GM19455 (cell line): ENCODE measurements at regions not wholly inside any gene's neighbourhood (a gene's known extent, or its start where the extent isn't known, plus 50 kb on each side); places are given as distances from the start of the nearest gene placed in this dataset.

Experiments used
- ATAC-seq: cut with Tn5 transposase; IDR thresholded peaks from one replicate; pipeline ENCODE4 v1.9.1; 2021; ENCODE audit not compliant: unreplicated experiment

DNA sequence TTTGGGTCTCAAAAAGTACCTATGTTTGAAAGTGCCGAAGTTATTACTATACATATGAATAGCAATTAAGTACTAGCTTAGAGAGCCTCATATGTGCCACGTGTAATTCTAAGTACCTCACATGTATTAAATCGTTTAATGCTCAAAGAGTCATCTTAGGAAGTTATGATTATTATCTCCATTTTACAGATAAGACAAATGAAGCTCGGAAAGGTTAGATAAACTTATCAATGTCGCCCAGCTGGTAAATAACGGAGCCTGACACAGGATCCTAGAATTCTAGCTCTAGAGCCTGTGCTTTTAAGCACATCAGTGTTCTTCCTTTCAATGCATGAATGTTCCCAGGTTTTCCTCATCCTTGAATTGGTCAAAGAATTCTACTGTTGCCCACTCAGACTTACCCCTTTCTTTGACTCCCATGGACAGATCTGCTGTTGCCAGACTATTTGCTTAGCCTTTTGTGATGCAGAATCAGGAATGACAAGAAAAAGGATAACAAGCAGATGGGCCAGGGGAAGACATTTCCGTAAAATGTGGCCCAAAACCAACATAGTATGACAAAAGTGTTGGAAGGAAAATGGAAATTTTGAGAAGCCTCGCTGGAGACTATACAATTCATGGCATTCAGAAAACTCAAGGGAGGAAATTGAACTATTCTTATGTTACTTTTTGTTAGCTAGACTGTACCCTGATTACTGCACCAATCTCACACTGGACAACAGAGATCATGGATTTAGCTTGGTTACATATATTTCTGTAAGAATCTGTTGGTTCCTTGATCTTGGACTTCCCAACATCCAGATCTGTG lies 237.1 kb upstream of the CITED2 start:
- no peak for ATAC-seq

DNA sequence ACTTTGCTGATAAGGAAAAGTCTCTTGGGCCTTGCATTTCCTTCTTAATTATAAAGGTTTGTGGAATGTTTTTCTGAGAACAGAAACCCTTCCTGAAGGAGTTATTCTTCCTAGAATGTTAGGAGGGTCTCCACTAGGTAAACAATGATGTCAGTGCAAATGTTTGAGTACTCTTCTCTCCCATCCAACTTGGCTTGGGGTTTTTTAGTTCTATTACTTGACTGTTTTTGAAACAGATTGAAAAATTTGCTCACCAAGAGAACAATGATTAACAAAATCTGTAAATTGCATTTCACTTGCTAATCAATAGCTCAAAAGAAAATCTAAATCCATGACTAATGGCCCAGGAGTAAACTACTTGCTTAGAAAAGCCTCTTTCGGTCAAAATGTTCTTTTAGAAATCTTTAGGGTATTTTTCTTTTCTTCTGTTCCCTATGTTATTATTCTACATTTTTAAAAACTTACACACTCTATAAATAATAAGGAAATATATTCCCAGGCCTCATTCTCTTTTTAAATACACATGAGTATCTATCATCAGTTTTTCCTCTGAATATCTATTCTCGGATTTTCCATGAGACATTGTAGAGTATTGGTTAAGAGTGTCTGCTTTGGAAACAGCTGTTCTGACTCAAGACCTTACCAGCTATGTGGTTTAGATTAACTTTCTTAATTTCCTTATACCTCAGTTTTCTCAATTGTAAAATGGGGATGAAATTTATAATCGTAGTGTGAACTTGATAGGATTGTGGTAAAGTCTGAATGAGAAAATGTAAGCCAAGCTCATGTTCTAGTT lies 234.2 kb upstream of the CITED2 start:
- no peak for ATAC-seq

DNA sequence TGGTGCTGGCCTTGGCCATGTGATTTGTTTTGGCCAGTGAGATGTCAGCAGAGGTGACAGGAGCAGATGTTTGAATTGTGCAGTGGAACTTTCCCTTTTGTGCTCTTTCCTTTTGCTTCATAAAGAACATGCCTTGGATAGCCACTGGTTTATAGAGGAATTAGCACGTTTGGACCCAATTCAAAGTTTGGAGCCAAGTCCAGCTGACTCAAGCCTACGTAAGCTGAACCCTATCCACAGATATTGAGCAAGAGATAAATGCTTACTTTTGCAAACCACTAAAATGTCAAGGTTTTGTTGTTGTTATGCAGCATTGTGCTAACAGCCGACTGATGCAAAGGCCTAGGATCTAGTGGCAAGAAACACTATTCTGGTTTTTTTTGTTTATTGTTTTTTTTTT lies 230.9 kb upstream of the CITED2 start:
- ATAC-seq, result no peak

DNA sequence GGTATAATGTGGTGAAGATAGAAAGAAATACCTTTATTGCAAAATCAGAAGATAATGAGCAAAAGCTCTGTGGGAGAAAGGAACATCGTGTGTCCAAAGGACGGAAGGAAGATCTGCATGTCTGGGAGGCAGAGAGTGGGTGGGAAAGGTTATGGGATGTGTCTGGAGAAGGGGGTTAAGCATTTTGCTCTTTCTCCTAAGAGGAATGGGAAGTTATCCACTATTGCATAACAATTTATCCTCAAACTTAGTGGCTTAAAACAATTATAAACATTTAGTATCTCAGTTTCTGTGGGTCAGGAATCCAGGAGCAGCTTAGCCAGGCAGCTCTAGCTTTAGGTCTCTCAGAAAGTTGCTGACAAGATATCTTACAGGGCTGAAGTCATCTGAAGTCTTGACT lies 229.1 kb upstream of the CITED2 start:
- no peak for ATAC-seq

DNA sequence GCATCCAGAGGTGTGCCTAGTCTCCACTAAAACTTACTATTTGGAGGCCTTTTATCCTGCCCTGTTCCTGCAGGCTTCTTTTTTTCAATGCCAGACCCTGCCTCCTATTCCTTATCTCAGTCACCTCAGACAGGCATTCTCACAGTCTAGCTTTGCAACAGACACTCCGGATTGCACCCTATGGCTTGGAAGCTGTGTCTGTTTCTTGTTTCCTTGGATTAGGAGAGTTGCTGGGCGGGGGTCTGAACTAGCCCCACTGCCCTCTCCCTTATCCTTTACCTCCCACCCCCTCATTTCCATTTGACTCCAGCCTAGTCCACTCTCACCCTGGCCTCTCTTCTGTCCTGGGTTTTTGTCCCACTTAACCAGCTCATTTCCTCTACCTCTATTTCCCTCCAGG lies 228.1 kb upstream of the CITED2 start:
- no peak for ATAC-seq

DNA sequence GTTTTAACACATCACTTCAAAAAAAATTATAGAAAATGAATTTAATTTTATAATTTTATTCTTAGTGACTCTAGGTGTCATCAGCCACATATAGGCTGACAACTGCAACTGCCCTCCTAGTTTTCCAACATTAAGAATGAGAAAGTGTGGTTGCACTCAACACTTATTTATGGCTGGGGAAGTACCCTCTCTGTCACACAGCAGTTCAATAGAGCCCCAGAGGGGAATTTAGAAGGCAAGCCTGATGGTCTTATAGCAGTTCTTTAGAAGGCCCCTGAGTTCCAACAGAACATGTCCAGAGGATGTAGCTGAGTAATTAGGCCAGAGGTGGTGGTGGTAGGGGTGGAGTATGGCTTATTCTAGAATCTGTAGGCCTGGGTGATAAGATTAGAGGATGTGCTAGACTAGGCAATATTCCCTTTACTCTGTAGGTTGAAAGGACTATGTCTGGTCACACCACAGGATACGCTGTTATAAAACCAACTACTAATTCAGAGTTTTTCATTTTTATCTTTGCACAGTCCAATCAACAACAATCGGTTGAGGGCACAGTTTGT lies 226.5 kb upstream of the CITED2 start:
- peak; percentile 94 for ATAC-seq

DNA sequence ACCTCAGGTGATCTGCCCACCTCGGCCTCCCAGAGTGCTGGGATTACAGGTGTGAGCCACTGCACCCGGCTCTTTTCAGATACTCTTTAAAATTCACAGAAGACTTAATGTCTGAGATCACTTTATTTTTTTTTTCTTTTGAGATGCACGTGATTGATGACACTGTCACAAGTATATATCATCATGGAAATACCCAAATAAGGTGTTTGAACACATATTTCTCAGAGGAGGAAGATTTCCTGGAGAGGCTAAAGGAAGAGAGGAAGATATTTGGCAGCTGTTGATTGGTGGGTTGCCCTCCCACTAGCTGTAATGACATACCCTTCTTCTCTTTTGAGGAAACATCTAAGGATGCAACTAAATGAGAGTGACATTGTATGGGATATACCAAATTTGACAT lies 225.9 kb upstream of the CITED2 start:
- peak; percentile 12 for ATAC-seq

DNA sequence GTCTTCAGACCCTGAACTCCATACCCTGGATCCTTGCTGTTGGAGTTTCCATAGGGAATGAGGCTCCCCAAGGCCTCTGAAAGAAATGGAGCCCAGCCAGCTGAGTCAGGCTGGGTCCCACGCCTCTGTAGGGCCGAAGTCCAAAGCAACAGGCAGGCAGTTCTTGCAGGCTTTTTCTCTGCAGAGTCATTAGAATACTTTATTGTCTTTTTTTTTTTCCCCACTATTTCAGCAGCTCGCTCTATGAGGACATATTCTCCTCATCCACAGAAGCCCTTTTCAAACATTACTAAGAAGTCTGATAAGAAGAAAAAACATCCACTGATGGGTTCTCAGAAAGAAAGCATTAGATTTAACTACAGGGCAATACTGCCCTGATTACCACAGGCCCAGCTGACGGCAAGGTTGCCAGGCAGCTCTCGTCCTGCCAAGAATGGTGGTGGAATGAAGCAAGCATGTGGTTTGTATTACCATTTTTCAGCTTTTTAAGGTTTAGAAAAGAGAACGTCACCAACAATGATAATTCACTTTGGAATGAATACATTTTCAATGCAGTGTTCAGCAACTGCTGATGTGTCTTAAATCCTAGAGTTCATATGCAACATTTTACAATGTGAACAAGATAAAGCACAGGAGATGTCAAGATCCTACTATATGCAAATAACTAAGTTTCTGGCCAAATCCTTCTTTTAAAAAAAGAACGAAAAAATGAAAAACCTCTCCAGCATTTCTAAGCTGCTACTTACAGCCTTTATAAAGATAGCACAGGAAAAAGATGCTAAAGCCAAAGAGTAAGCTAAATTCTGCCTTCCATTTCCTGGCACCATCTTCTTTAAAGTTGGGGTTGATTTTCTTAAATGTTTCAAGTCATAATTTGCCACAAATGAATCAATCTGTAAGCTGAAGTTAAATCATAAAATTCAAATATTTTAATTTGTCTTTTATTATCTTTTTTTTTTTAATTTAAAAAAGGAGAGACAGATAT lies 223.6 kb upstream of the CITED2 start:
- no peak for ATAC-seq

DNA sequence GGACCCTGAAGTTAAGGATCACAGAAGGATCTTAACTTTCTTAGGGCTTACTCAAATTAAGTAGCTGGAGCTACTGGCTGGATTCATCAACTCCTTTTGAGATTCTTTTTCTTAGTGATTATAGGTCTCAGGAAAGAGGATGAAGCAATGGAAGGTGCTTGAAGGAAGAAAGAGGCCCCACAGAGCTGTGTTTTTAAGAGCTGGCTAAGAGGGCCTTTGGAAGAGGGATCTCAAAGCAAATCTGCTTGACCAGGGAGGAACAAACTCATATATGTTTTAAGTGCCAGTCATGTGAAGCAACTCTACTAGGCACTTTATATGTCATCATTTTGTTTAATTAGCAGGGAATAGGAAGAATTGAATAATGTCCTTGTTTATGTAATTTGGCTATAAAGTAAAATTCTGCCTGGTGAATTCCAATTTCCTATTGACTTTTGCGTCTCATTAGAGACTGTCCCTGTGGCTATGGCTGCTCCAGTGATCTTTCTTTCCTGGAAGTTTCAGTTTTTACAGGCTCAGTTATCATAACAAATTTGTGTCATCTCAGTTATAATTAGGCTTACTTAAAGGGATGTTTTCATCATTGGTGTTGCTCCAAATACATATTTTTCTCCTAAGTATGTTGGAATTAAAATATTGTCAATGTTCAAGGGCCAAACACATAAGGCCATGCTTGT lies 222.8 kb upstream of the CITED2 start:
- no peak for ATAC-seq

DNA sequence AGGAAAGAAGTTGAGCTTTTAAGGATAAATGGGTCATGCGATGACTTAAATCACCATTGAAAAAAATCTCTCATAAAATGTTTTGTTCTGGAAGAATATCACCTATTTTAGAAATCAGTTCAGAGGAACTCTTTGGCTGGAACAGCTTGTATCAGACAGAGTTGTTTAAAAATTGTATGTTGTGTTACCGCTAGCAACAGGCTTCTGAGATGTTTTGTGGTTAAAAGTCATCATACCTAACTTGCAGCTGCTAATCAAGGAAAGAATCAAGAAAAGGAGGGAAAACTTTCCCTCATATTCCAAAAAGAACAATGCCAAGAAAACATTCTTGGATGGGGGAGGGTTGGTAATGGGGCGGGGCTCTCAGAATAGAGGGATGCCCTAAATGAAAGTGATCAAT lies 220.7 kb upstream of the CITED2 start:
- ATAC-seq, result no peak

DNA sequence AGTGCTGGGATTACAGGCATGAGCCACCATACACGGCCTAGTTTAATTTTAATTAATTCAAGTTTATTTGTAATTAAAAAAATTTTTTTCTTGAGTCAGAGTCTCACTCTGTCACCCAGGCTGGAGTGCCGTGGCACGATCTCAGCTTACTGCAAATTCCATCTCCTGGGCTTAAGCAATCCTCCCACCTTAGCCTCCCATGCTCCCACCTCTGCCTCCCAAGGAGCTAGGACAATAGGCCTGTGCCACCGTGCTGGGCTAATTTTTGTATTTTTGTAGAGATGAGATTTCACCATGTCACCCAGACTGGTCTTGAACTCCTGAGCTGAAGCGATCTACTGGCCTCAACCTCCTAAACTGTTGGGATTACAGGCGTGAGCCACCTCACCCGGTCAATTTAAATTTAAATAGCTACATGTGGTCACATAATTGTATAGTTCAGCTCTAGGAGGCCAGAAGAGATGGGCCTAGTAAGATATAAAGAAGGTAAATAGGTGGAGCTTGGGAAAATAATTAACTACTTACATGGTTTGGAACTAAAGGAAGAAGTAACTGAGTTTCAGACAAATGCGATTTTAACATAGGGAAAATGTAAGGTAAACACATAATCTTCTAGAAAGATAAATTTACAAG lies 220.0 kb upstream of the CITED2 start:
- ATAC-seq, result no peak

DNA sequence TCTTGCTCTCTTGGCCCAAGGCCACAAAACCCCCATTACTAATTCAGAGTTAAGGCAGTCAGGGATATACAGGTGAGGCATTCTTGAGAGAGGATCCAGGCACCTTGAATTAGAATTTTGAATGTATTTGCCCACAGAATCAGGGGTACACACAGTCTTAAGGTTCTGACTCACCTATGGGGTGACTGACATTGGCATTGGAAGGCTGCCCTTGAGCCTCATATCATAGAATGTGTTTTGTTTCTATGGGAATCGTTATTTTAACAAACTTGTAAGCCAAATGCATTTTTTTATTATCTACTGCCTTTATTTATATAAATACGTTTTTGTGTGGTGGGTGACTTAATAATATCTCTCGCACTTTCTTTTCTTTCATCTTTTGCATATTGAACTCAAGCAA lies 218.6 kb upstream of the CITED2 start:
- no peak for ATAC-seq

DNA sequence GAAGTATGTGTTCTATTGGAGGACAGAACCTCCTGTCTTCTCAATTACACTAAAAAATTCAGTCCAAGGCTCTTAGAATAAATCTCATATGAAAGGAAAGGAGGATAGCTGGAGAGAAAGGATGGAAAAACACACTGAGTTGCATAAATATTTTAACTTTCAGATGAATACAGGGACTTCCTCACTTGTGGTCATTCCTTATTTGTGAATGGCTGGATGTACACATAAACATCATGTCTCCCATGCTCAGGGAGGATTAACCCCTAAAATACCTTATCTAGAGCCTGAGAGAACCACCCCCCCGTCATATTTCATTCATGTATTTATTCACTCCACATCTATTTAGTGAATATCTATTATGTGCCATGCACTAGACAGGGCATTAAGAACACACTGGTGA lies 217.6 kb upstream of the CITED2 start:
- ATAC-seq, result no peak

DNA sequence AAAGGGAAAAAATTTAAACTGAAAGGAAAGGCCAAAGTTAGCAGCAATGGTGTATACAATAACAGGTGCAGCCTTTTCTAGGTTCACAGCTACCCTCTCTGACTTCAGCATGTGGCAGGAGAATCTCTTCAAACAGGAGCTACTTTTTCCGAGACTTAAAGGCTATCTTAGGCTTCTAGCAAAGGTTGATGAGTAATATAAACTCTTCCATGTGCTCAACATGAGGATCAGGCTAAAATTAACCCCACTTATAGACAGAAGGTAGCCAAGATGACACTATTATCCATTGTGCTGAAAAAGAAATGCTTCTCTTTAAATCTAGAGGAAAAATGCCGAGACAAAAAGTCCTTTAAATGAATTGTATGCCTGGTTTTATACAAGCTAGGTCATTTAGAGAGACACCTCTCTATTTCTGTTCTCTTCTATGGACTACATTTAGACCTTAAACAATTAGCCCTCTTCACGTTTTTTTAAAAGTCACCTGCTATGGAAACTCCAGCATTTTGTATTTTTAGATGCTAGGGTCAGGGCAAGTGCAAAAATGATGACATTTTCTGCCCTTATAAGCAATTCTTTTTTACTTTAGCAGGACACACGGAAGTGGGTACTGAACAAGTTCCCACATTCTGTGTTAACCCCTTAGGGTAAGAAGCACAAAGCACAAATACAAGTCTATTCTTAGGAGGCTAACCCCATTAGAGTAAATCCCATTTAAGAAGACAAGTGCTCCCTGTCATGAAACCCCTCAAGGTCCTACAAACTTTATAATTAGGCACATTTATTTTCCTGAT lies 216.8 kb upstream of the CITED2 start:
- no peak for ATAC-seq

DNA sequence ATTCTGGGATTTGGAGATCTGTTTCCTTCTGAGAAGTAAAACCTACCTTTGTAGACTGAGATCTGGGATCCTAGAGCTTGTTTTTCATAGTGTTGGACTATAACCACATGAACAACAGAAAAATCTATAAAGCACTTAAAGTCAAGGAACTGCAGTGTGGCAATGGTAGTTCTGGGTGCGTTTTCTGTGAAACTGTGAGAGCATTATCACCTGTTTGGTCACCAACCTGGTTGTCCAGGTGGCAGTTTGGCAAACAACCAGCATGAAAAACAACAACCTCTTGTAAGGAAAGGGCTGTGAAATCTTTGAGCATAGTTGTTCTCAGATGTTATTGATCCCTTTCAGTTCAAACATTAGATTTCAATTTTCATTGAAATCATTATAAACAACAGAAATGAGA lies 215.8 kb upstream of the CITED2 start:
- no peak for ATAC-seq

DNA sequence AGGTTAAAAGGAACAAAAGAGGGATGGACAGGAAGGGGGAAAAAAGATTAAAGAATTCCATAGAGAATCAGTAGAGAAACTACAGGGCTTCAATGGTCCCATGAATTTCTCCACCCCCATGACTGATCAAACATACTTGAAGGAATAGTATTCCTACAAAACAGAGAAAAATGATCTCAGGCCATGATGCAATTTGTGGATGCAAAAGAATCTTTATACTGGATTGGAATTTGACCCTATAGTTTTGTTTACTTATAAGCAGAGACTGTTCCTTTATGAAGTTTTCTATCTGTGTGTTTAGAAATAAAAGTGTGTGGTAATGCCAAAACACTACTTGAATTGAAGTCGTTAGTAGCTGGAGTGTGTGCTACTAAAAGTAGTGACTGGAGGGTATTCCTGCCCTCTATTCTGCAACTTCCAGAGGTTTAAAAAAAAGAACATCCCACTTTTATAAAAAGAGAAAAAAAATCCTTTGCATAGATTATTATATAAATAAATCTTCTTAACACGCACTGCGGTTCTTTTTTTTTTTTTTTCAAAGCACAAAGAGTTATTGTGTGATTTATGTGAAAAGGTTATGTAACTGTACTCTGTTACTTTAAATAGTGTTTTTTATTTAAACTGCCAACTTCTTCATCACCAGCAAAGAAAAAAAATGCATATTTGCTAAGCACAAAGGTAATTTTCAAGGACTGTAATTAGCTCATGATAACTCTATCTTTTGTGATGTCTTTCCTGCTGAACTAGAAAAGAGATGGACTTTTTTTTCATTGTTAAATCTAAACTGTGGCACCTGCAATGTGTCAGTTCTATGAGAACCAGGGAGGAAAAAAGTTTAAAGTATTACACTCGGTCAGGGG lies 214.5 kb upstream of the CITED2 start:
- ATAC-seq, result no peak

DNA sequence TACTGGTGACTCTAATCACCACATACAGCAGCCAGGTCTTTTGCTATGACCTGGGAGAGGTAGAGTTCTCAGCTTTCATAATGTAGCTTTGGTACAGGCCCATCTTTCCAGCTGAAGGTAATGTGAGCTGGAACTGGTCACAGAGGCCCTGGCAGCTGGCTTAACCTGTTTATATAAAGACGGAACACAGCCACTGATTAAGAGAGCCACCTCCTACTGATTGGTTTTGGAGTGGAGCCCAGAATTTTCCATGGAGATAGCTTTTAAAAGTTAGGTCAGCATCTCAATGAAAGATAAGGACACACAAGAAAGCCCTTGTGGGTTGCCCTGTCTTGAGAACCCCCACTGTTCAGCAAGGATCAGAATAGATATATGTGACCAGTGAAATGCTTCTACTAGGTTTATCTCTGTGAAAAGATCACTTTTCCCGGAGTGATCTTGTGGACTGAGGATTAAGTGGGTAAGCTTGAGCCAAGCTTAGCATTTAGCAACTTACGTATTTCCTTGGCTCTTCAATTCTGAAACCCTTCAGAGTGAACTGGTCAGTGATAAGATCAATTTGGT lies 213.7 kb upstream of the CITED2 start:
- ATAC-seq, result no peak

DNA sequence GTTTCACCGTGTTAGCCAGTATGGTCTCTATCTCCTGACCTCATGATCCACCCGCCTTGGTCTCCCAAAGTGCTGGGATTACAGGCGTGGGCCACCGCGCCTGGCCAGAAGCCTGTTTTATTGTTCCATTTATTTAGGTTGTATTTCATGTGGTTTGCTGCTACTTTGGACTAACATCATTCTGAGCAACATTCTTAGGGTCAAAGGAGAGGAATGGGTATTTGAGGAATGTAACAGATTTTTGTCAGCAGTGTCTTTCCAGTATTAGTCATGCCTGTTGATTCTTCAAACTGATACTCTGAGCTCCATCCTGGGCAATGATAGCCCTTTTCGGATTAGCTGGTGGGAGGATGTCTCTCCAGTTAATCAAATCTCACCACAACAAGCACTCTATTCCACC lies 213.0 kb upstream of the CITED2 start:
- no peak for ATAC-seq
